GM06990 (cell line): ENCODE measurements at regions not wholly inside any gene's neighbourhood (a gene's known extent, or its start where the extent isn't known, plus 50 kb on each side); places are given as distances from the start of the nearest gene placed in this dataset.

Experiments
- DNase-seq: peaks from one replicate; pipeline ENCODE4 v3.0.0-alpha.2; 2011; ENCODE audit not compliant: insufficient read length; ENCODE audit errors: extremely low read depth
- H3K27me3 ChIP-seq: replicated peaks from 2 replicates; pipeline ENCODE4 v1.6.0; 2011; ENCODE audit warnings: low read length; ENCODE audit not compliant: control insufficient read depth, insufficient read depth
- H3K36me3 ChIP-seq: 2 replicates; pipeline ENCODE4 v1.5.1; 2011; ENCODE audit warnings: low read length; ENCODE audit not compliant: control insufficient read depth, insufficient read depth
- H3K4me3 ChIP-seq: replicated peaks from 2 replicates; pipeline ENCODE4 v1.5.1; 2011; ENCODE audit warnings: low read depth, mild to moderate bottlenecking, control low read depth, low read length
- TF ChIP-seq, protein P1 (sequence below): IDR thresholded peaks from 2 replicates; pipeline ENCODE4 v1.5.1; 2011; ENCODE audit warnings: low read length, control low read depth, mild to moderate bottlenecking, inconsistent platforms; ENCODE audit not compliant: insufficient read depth, poor library complexity, severe bottlenecking

DNA sequence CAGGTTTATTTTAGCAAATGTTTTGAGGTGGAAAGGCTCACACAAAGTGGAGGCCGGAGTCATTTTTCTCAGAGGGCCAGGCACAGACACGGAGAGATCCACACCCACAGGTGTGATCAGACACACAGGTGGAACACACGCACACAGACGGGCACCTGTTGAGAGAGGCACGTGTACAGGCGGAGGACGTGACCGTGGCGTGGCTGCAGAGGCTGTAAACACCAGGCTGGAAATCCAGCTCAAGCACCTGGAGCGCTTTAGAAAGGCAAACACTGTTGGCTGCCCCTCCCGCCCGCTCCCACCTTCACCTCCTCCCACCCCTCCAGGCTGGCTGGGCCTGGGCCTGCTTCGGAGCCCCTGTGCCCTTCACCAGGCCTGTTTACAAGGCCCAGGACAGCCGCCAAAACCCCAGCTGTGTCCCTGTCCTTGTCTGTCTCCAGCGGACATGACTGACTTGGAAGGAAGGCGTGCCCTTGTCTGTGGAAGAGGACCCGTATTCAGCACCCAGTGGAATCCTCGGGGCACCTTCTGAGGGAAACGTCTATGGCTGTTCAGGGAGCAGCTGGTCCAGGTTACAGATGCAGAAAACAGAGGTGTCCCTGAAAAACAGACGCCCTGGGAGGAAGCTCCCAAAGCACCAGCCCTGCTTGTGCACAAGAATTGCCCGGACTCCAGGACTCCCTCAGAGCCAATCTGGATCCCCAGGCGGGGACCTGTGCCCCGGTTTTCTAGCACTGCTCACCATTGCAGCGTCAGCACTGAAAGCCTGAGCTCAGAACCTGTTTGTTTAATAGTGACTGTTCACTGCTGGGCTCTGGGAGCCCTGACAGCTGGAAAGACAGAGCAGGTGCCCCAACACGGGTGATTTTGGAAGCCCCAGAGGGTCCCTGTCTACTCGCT is 134.3 kb upstream of the HAAO start:
- TF ChIP-seq, protein P1, sequence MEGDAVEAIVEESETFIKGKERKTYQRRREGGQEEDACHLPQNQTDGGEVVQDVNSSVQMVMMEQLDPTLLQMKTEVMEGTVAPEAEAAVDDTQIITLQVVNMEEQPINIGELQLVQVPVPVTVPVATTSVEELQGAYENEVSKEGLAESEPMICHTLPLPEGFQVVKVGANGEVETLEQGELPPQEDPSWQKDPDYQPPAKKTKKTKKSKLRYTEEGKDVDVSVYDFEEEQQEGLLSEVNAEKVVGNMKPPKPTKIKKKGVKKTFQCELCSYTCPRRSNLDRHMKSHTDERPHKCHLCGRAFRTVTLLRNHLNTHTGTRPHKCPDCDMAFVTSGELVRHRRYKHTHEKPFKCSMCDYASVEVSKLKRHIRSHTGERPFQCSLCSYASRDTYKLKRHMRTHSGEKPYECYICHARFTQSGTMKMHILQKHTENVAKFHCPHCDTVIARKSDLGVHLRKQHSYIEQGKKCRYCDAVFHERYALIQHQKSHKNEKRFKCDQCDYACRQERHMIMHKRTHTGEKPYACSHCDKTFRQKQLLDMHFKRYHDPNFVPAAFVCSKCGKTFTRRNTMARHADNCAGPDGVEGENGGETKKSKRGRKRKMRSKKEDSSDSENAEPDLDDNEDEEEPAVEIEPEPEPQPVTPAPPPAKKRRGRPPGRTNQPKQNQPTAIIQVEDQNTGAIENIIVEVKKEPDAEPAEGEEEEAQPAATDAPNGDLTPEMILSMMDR = no peak
- Histone ChIP-seq H3K36me3 (no peaks in the 10 kb centered on the region), H3K27me3 (no peaks in the 10 kb centered on the region), H3K4me3 (no peak overlapping the region)
- DNase-seq = no peak

DNA sequence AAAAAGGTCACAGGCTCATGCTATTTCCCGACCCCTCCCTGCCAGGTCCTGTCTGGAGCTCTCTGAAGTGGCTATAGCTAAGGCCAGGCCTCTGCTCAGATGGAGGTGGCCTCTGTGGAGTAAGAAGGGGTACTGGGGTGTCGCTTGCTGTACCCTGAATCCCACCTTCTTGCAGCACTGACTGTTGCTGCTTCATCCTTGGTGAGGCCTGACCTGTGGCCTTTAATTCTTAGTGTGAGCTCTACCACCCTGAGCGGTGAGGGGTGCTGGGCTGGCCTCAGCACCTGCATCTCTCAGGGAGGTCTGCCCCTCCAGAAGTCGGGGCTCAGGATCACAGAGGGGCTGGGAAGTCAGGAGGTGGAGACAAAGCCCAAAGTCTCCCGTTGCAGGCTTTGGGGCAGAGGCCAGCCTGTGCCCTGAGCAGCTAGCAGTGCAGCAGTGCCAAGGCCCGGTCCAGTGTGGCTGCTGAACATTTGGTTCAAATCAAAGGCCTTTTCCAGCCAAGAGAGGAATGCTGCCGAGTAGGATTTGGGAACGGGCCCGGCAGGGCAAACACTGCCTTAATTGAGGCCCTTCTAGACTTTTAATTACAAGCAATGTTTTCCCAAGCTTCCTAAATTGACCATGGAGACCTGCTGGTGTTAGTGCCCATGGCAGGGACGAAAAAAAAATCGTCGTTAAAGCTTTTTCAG is 133.5 kb upstream of the HAAO start:
- H3K4me3 ChIP-seq = no peak overlapping the region
- no peak for DNase-seq
- no peaks in the 10 kb centered on the region for H3K27me3 ChIP-seq
- TF ChIP-seq, protein P1 = no peak
- no peaks in the 10 kb centered on the region for H3K36me3 ChIP-seq

DNA sequence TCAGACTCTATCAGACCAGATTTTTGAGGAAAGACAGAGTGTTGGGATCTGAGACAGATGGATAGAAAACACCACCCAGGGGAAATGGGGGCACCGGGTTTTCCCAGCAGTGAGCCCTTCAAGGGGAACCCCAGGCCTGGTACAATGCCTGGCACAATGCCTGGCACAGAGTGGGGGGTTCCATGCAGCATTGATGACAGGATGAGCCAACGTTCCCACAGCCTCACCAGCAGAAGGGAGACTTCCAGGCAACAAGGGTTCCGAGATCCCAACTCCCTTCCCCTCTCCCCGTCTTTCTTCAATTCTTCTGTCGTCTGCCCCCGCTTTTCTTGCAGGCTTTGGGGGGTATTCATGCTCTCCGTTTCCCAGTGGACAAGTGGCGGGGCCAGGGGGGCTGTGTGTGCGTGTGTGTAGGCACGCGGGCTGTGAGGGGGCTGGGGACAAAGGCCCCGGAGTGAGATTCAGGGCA is 132.1 kb upstream of the HAAO start:
- Histone ChIP-seq H3K27me3 (no peaks in the 10 kb centered on the region), H3K36me3 (no peaks in the 10 kb centered on the region), H3K4me3 (no peak overlapping the region)
- no peak for DNase-seq
- TF ChIP-seq, protein P1 = no peak

DNA sequence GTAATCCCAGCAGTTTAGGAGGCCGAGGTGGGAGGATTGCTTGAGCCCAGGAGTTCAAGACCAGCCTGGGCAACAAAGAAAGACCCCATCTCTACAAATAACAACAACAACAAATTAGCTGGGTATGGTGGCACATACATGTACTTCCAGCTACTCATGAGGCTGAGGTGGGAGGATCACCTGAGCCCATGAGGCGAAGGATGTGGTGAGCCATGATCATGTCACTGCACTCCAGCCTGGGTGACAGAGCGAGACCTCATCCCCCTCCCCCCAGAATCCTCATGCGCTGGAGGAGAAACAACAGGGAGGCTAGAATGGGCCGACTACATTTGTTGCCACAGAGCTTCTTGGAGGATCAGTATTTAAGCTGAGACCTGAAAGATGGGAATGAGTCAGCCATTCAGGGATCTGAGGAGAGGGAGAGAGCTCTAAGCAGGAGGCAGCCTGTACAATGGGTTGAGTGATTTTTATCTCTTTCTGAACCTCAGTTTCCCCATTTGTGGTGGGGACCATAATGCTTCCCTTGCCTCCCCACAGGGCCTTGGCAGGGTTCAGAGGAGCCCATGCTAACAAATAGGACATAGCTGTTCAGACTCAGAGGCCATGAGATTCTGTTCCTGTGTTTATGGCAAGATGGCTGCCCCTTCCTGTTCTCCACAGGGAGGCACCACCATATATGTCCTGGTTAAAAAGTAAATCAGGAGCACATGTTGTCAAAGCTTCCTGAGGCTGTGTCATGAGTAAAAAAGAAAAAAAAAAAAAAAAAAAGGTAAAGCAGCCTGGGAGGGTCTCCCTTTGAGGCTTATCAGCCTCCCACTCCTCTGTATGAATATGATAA is 131.4 kb upstream of the HAAO start:
- no peaks in the 10 kb centered on the region for H3K36me3 ChIP-seq
- TF ChIP-seq, protein P1 = no peak
- DNase-seq = no peak
- H3K27me3 ChIP-seq = no peaks in the 10 kb centered on the region
- H3K4me3 ChIP-seq = no peak overlapping the region

DNA sequence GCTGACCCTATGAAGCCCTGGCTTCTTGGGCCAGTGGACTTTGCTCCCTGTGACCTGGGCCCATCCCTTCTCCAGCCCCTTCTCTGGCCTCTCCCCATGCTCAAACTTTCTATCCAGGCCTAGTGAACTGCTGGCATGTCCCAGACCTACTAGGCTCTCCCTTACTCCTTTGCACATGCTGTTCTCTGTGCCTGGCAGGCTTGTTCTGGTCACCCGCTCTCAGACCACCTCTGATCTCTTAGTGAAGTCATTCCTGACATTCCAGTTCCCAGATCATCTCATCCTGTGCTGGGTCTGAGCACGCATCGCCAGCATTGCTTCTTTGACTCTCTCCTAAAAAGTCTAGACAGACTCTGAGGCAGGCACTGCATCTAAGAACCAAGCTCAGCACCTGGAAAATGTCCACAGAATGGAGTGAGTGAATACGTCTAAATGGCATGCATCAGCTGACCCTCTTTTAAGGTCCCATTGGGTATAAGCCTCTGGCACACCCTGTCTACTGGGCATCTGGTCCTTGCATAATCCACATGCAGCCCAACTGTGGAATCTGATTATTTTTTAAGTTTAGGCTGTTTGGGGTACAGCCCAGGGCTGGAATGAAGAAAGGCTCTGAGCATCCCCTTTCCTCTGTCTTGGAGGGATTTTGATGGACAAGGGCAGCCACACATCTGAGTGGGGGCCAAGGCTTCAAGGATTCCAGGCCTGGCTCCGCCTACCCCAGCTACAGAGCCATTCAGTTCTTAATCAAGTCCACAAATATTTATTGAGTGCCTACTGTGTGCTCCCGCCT is 130.6 kb upstream of the HAAO start:
- TF ChIP-seq, protein P1 = no peak
- no peak for DNase-seq
- no peaks in the 10 kb centered on the region for H3K27me3 ChIP-seq
- H3K36me3 ChIP-seq = no peaks in the 10 kb centered on the region
- no peak overlapping the region for H3K4me3 ChIP-seq
